ENCODE measurements at regions not wholly inside any gene's neighbourhood (a gene's known extent, or its start where the extent isn't known, plus 50 kb on each side); places are given as distances from the start of the nearest gene placed in this dataset.

DNA sequence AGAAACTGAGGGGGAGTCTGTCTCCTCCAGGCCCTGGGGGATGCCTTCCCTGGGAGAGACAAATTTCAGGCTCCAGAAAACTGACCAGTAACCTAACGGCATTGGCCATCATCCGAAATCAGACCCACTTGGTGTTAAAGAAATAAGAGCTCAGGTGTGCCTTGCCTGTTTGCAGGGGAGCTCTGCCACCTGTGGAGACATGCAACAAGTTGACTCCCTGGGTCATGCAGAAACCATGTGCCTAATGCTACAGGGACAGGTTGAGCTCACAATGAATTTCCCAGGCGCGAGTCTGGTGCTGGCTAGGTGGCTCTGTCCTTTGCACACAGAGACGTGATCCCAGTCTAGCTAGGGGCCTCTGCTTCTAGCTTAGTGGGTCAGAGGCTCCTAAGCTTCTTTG lies 95.8 kb upstream of the KIT start:
- BruUV-seq (replicated peaks): no TSS peak
- H3K36me3 ChIP-seq (ENCODE audit: control insufficient read depth, insufficient read depth, low read length): no peaks in the 10 kb centered on the region
- CTCF ChIA-PET (ENCODE audit: low intra/inter-chr PET ratio): no interaction called here
- no peaks in the 10 kb centered on the region for H3K27me3 ChIP-seq (ENCODE audit: control insufficient read depth in 2 of 2, insufficient read depth in 2 of 2, low read length in 2 of 2)
- H3K9ac ChIP-seq (ENCODE audit: insufficient read depth in 1 of 2, low read depth in 2 of 2, low read length in 2 of 2): no peak overlapping the region
- POLR2A ChIA-PET: interaction anchor here (1.5 kb wide), 1 partner anchor 13 kb away, joined by 5 read pairs; no protein-coding TSS in a partner anchor
- in situ Hi-C loops (cut with MboI) (no loop called here), intact Hi-C loops (cut with micrococcal nuclease) (no loop called here)
- H3K9me3 ChIP-seq (replicated peaks; ENCODE audit: control insufficient read depth, insufficient read depth, low read depth, low read length): no peaks in the 10 kb centered on the region
- H3K4me2 ChIP-seq (ENCODE audit: insufficient read depth, low read length): no peak overlapping the region
- WGBS (ENCODE audit: insufficient coverage, low coverage, missing lambda C conversion rate): 70% methylated on average over 5 of the region's 5 CpGs
- H3K4me1 ChIP-seq (replicated peaks in 1 of 2; ENCODE audit: control insufficient read depth in 2 of 2, insufficient read depth in 2 of 2, low read length in 2 of 2): no peaks in the 10 kb centered on the region; a peak in 1 of 5 replicates
- no peak overlapping the region for H3K27ac ChIP-seq (ENCODE audit: extremely low read depth, low read depth, low read length)
- FAIRE-seq (no peak), ATAC-seq (no peak), DNase-seq (ENCODE audit: extremely low read depth in 1 of 4, low spot score in 3 of 4) (no peak)
- TF ChIP-seq KAT8 (IDR thresholded peaks at IDR 0.05; ENCODE audit: low read depth): no peak
- no peak for TF ChIP-seq DIDO1 (tag; IDR thresholded peaks at IDR 0.05; ENCODE audit: low read depth)
- H2AFZ ChIP-seq (ENCODE audit: low read depth, low read length): no peak overlapping the region
- H4K20me1 ChIP-seq (replicated peaks; ENCODE audit: control insufficient read depth, insufficient read depth, low read length): no peaks in the 10 kb centered on the region; the same call in 1 of the 2 replicates
- no peak overlapping the region for H3K4me3 ChIP-seq
- H3K9me1 ChIP-seq (ENCODE audit: control insufficient read depth, insufficient read depth, low read length): no peaks in the 10 kb centered on the region
- no peaks in the 10 kb centered on the region for H3K79me2 ChIP-seq (ENCODE audit: control insufficient read depth, insufficient read depth, low read length)

GRCh38 chr4:54566608-54567007 lies 91.1 kb upstream of the KIT start:
- TF ChIP-seq, protein P1, sequence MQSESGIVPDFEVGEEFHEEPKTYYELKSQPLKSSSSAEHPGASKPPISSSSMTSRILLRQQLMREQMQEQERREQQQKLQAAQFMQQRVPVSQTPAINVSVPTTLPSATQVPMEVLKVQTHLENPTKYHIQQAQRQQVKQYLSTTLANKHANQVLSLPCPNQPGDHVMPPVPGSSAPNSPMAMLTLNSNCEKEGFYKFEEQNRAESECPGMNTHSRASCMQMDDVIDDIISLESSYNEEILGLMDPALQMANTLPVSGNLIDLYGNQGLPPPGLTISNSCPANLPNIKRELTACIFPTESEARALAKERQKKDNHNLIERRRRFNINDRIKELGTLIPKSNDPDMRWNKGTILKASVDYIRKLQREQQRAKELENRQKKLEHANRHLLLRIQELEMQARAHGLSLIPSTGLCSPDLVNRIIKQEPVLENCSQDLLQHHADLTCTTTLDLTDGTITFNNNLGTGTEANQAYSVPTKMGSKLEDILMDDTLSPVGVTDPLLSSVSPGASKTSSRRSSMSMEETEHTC (IDR thresholded peaks at IDR 0.05): no peak
- TF ChIP-seq ZNF431 (CRISPR knock-in tag; IDR thresholded peaks at IDR 0.05) (no peak), TCF7L2 (IDR thresholded peaks at IDR 0.05; ENCODE audit: low read depth, low read length) (no peak), ETV5 (CRISPR knock-in tag; IDR thresholded peaks at IDR 0.05; ENCODE audit: low read depth) (no peak), ZNF507 (tag; conservative IDR thresholded peaks at IDR 0.05) (no peak), E2F6 (IDR thresholded peaks at IDR 0.05; ENCODE audit: borderline replicate concordance in 1 of 2, extremely low read depth in 1 of 2, insufficient read depth in 1 of 2, insufficient read length in 1 of 2, low read depth in 1 of 2, low read length in 1 of 2, poor library complexity in 1 of 2, severe bottlenecking in 1 of 2) (no peak), SAP30 (IDR thresholded peaks at IDR 0.05; ENCODE audit: borderline replicate concordance, insufficient read depth, low read depth, low read length, poor library complexity, severe bottlenecking) (no peak)
- Histone ChIP-seq H4K20me1 (replicated peaks; ENCODE audit: control insufficient read depth, insufficient read depth, low read length) (no peaks in the 10 kb centered on the region), H3K4me3 (no peak overlapping the region), H2AFZ (ENCODE audit: low read depth, low read length) (peak overlapping the region; percentile 26; the same call in 1 of the 2 replicates), H3K79me2 (ENCODE audit: control insufficient read depth, insufficient read depth, low read length) (no peaks in the 10 kb centered on the region), H3K4me1 (replicated peaks in 1 of 2; ENCODE audit: control insufficient read depth in 2 of 2, insufficient read depth in 2 of 2, low read length in 2 of 2) (peaks cover 13 to 29% of the 10 kb centered on the region in 2 experiments), H3K4me2 (ENCODE audit: insufficient read depth, low read length) (no peak overlapping the region), H3K9me3 (replicated peaks; ENCODE audit: control insufficient read depth, insufficient read depth, low read depth, low read length) (no peaks in the 10 kb centered on the region), H3K9me1 (ENCODE audit: control insufficient read depth, insufficient read depth, low read length) (no peaks in the 10 kb centered on the region), H3K27me3 (ENCODE audit: control insufficient read depth in 2 of 2, insufficient read depth in 2 of 2, low read length in 2 of 2) (no peaks in the 10 kb centered on the region), H3K27ac (ENCODE audit: extremely low read depth, low read depth, low read length) (no peak overlapping the region), H3K36me3 (ENCODE audit: control insufficient read depth, insufficient read depth, low read length) (no peaks in the 10 kb centered on the region), H3K9ac (ENCODE audit: insufficient read depth in 1 of 2, low read depth in 2 of 2, low read length in 2 of 2) (no peak overlapping the region)
- FAIRE-seq: no peak
- no TSS peak for BruUV-seq (replicated peaks)
- CTCF ChIA-PET (ENCODE audit: low intra/inter-chr PET ratio): no interaction called here
- in situ Hi-C loops (cut with MboI): no loop called here
- POLR2A ChIA-PET: no interaction called here
- ATAC-seq: no peak
- no peak for DNase-seq (ENCODE audit: extremely low read depth in 1 of 4, low spot score in 3 of 4)
- WGBS (ENCODE audit: insufficient coverage, low coverage, missing lambda C conversion rate): 71% methylated on average over 5 of the region's 5 CpGs
- intact Hi-C loops (cut with micrococcal nuclease): no loop called here
